ENCODE measurements at regions not wholly inside any gene's neighbourhood (a gene's known extent, or its start where the extent isn't known, plus 50 kb on each side); places are given as distances from the start of the nearest gene placed in this dataset.

GRCh38 chr4:34466411-34466810, 1777.9 kb downstream of the ARAP2 start:
- TF ChIP-seq EP300 (IDR thresholded peaks at IDR 0.05; ENCODE audit: borderline replicate concordance) (no peak), TAF1 (IDR thresholded peaks at IDR 0.05; ENCODE audit: low read depth) (no peak), ZBTB7A (IDR thresholded peaks at IDR 0.05; ENCODE audit: low read depth) (no peak), CEBPB (IDR thresholded peaks at IDR 0.05) (no peak), YY1 (IDR thresholded peaks at IDR 0.05; ENCODE audit: low read depth) (no peak), RAD21 (IDR thresholded peaks at IDR 0.05; ENCODE audit: low read depth) (no peak), CREB1 (IDR thresholded peaks at IDR 0.05; ENCODE audit: low read depth) (no peak), TEAD4 (IDR thresholded peaks at IDR 0.05) (no peak), REST (IDR thresholded peaks at IDR 0.05; ENCODE audit: low read depth) (no peak), FOXM1 (IDR thresholded peaks at IDR 0.05; ENCODE audit: borderline replicate concordance, low read depth) (no peak), TCF12 (IDR thresholded peaks at IDR 0.05; ENCODE audit: low read depth) (no peak), MAX (IDR thresholded peaks at IDR 0.05) (no peak), NFIC (IDR thresholded peaks at IDR 0.05) (no peak), USF1 (IDR thresholded peaks at IDR 0.05) (no peak)
